Hepatocyte (in vitro differentiated cells): ENCODE measurements at regions not wholly inside any gene's neighbourhood (a gene's known extent, or its start where the extent isn't known, plus 50 kb on each side); places are given as distances from the start of the nearest gene placed in this dataset.

Source experiments
- CTCF ChIP-seq: fragments of 200-600 bp; sonication (generic); IDR thresholded peaks from 2 replicates; pipeline ENCODE4 v1.5.1; 2016; ENCODE audit warnings: antibody characterized with exemption, mild to moderate bottlenecking; ENCODE audit not compliant: poor library complexity
- EZH2 ChIP-seq: fragments of 200-600 bp; sonication (generic); IDR thresholded peaks from 2 replicates; pipeline ENCODE4 v1.6.1; 2016; ENCODE audit warnings: antibody characterized with exemption, mild to moderate bottlenecking, borderline replicate concordance
- EZH2phosphoT487 ChIP-seq: fragments of 200-600 bp; sonication (generic); IDR thresholded peaks from one replicate; pipeline ENCODE4 v1.6.1; 2018; ENCODE audit warnings: antibody characterized with exemption, mild to moderate bottlenecking, low read depth, moderate library complexity; ENCODE audit not compliant: unreplicated experiment, severe bottlenecking

DNA sequence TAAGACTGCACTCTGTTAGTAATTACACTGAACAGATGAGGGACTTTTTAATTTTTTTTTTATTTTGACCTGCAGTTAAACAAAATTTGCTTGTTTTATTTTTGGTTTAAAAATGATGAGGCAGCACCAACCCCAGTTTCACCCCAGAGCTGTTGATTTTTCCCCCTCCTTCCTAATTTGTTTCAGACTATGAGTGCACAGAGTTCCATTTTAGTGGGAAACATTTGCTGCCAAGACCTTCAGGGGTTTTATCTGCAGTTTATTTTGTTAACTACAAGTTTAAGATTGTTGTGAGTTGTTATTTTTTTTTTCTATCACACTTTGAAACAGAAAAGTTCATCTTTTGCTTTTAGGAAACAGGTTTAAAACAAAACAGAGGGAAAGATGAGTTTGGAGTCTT lies 455.9 kb upstream of the NR2F2 start:
- TF ChIP-seq CTCF (no peak), EZH2phosphoT487 (no peak), EZH2 (no peak)
